Liver (tissue), 8 donors: ENCODE measurements at regions not wholly inside any gene's neighbourhood (a gene's known extent, or its start where the extent isn't known, plus 50 kb on each side); places are given as distances from the start of the nearest gene placed in this dataset.

Experiments used
- DNase-seq: peaks from one replicate; pipeline ENCODE4 v3.0.0-alpha.2; 2017; ENCODE audit warnings: low spot score
- H3K27ac ChIP-seq, 2 donors: one replicate each; pipeline ENCODE4 v1.7.0; 2013; ENCODE audit warnings: inconsistent platforms in 2 of 2, low read length in 2 of 2, control low read depth in 1 of 2, low read depth in 1 of 2, mild to moderate bottlenecking in 1 of 2
- H3K27me3 ChIP-seq, 4 donors: one replicate each; pipeline versions ENCODE4 v1.6.1 to v1.7.0; 2013; ENCODE audit warnings: low read length in 3 of 4, inconsistent platforms in 1 of 4, mild to moderate bottlenecking in 1 of 4, moderate library complexity in 1 of 4; ENCODE audit not compliant: control insufficient read depth in 4 of 4, insufficient read depth in 4 of 4
- H3K36me3 ChIP-seq, 4 donors: one replicate each; pipeline versions ENCODE4 v1.6.1 to v1.7.0; 2013; ENCODE audit warnings: low read length in 3 of 4, mild to moderate bottlenecking in 3 of 4, low read depth in 1 of 4, moderate library complexity in 1 of 4; ENCODE audit not compliant: control insufficient read depth in 4 of 4, insufficient read depth in 3 of 4
- H3K4me1 ChIP-seq, 4 donors: one replicate each; pipeline versions ENCODE4 v1.6.1 to v1.7.0; 2013; ENCODE audit warnings: low read length in 3 of 4, mild to moderate bottlenecking in 3 of 4, moderate library complexity in 1 of 4; ENCODE audit not compliant: control insufficient read depth in 4 of 4, insufficient read depth in 4 of 4
- H3K4me3 ChIP-seq, 3 donors: one replicate each; pipeline versions ENCODE4 v1.6.1 to v1.7.0; 2013; ENCODE audit warnings: low read length in 3 of 3, control low read depth in 1 of 3, low read depth in 1 of 3, mild to moderate bottlenecking in 1 of 3
- H3K9ac ChIP-seq, 2 donors: one replicate each; pipeline ENCODE4 v1.7.0; 2013; ENCODE audit warnings: low read length in 2 of 2, mild to moderate bottlenecking in 2 of 2, moderate library complexity in 2 of 2, control low read depth in 1 of 2, low read depth in 1 of 2
- H3K9me3 ChIP-seq, 4 donors: one replicate each; pipeline versions ENCODE4 v1.6.1 to v1.7.0; 2013; ENCODE audit warnings: low read length in 3 of 4; ENCODE audit not compliant: control insufficient read depth in 4 of 4
- EGR1 ChIP-seq, 2 donors: IDR thresholded peaks; 2 replicates each; pipeline ENCODE4 v1.6.1; 2016 to 2018; ENCODE audit warnings: antibody characterized with exemption in 2 of 2, low read depth in 2 of 2
- FOXA1 ChIP-seq: IDR thresholded peaks from 2 replicates; pipeline ENCODE4 v1.6.1; 2016; ENCODE audit warnings: antibody characterized with exemption
- FOXA2 ChIP-seq: IDR thresholded peaks from 2 replicates; pipeline ENCODE4 v1.6.1; 2016; ENCODE audit warnings: antibody characterized with exemption
- GABPA ChIP-seq, 2 donors: IDR thresholded peaks in 1 of 2; conservative IDR thresholded peaks in 1 of 2; 2 replicates each; pipeline ENCODE4 v1.6.1; 2016; ENCODE audit warnings: antibody characterized with exemption in 2 of 2, mild to moderate bottlenecking in 1 of 2, moderate library complexity in 1 of 2
- HNF4A ChIP-seq, 2 donors: conservative IDR thresholded peaks; 2 replicates each; pipeline ENCODE4 v1.6.1; 2016; ENCODE audit warnings: antibody characterized with exemption in 2 of 2, mild to moderate bottlenecking in 2 of 2
- HNF4G ChIP-seq: IDR thresholded peaks from 2 replicates; pipeline ENCODE4 v1.6.1; 2016; ENCODE audit warnings: antibody characterized with exemption
- NR2F2 ChIP-seq: IDR thresholded peaks from 2 replicates; pipeline ENCODE4 v1.6.1; 2016; ENCODE audit warnings: antibody characterized with exemption
- RAD21 ChIP-seq, 2 donors: IDR thresholded peaks; 2 replicates each; pipeline ENCODE4 v1.6.1; 2016; ENCODE audit warnings: antibody characterized with exemption in 2 of 2, mild to moderate bottlenecking in 2 of 2
- RXRA ChIP-seq, 2 donors: IDR thresholded peaks; 2 replicates each; pipeline ENCODE4 v1.6.1; 2017 to 2018; ENCODE audit warnings: antibody characterized with exemption in 2 of 2, mild to moderate bottlenecking in 1 of 2
- SP1 ChIP-seq: IDR thresholded peaks from 2 replicates; pipeline ENCODE4 v1.6.1; 2018; ENCODE audit warnings: antibody characterized with exemption, mild to moderate bottlenecking
- TAF1 ChIP-seq: conservative IDR thresholded peaks from 2 replicates; pipeline ENCODE4 v1.6.1; 2016; ENCODE audit warnings: antibody characterized with exemption, mild to moderate bottlenecking
- YY1 ChIP-seq: IDR thresholded peaks from 2 replicates; pipeline ENCODE4 v1.6.1; 2016; ENCODE audit warnings: antibody characterized with exemption, mild to moderate bottlenecking
- WGBS: extraction: QIAGEN DNeasy Blood & Tissue Kit; methylation state at CpG from one replicate; pipeline ENCODE4 v1.1.7; 2013; 5-methylcytosine and 5-hydroxymethylcytosine counted together
- TF ChIP-seq, protein P1 (sequence below): fragments of 150-350 bp; IDR thresholded peaks from 2 replicates; pipeline ENCODE4 v1.5.1; 2017; ENCODE audit warnings: improper control_type of control experiment, low read depth, low read length; ENCODE audit not compliant: missing input control
- TF ChIP-seq, protein P2 (sequence below): IDR thresholded peaks from 2 replicates; pipeline ENCODE4 v1.6.1; 2016; ENCODE audit warnings: antibody characterized with exemption
- TF ChIP-seq, protein P3 (sequence below): IDR thresholded peaks from 2 replicates; pipeline ENCODE4 v1.6.1; 2016; ENCODE audit warnings: antibody characterized with exemption
- TF ChIP-seq, protein P4 (sequence below): IDR thresholded peaks from 2 replicates; pipeline ENCODE4 v1.6.1; 2016; ENCODE audit warnings: antibody characterized with exemption
- donor health status: healthy.
- donor health status: healthy.
- donor health status: healthy.
- donor health status: healthy.
- donor health status: healthy.

DNA sequence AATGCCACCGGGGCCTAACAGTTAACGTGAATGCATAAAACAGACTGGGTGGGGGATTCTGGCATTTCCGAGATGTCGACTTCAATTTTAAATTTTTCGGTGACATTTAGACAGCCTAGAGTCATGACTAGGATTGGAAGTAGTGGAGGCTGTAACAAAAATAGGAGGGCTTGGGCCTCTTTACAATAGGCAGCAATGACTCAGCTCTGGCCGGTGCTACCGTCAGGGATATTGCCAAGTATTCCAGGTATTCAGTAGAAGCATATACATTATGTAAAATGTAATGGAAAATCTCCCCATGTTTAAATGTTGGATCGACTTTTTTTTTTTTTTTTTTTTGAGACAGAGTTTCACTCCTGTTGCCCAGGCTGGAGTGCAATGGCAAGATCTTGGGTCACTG lies 136.2 kb upstream of the STMND1 start:
- Histone ChIP-seq H3K36me3 (no peaks in the 10 kb centered on the region), H3K4me1 (peaks cover 0 to 24% (median 17%) of the 10 kb centered on the region in 4 donors), H3K27ac (no peak overlapping the region), H3K27me3 (no peaks in the 10 kb centered on the region), H3K9me3 (no peaks in the 10 kb centered on the region), H3K4me3 (no peak overlapping the region), H3K9ac (no peak overlapping the region)
- no peak for TF ChIP-seq YY1
- no peak for TF ChIP-seq GABPA (IDR thresholded peaks at IDR 0.05 in 1 of 2, conservative IDR thresholded peaks at IDR 0.05 in 1 of 2)
- DNase-seq, result no peak
- 97% methylated on average over 8 of the region's 8 CpGs for WGBS

DNA sequence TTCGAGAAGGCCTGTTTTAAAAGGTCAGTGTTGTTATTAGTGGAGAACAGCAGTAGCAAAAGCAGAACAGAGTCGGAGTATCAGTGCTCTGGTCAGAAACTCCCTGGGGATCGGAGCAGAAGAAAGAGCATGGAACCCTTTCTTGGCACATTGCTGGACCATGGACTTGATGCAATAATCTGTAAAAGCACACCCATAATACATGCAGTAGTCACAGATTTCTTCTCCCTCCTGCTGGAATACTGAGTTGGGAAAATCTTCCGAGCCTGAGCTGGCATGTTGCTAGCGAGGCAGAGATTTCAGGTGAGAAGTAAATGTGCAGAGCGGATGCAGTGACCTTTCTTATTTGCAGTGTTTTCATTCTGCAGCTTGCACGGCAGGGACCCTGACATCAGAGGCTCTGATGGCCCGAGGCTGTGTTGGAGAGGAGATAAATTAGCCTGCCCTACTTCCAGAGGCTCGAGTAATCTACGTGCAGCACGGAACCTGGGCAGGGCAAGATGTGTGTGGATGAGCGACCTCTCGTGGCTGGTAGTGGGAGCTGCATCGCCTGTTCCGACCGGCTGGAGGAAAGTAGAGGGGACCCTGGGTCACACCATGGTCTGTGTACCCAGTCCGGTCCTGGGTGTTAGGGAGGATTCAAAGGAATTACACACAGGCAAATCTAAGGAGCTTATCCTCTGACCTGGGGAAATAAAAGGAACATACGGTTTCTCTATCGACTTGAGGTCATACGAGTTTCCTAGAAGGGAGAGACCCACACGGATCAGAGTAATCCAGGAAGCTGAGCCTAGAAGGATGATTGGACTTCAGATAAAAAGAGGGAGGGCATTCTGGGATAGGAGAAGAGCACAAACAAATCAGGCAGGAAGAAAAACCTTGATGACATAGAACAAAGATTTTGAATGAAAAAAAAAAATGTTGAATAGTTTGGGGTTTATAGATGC lies 137.0 kb upstream of the STMND1 start:
- H3K36me3 ChIP-seq, result no peaks in the 10 kb centered on the region
- peaks cover 0 to 16% (median 10%) of the 10 kb centered on the region in 4 donors for H3K4me1 ChIP-seq
- H3K27ac ChIP-seq, result no peak overlapping the region
- no peaks in the 10 kb centered on the region for H3K27me3 ChIP-seq
- TF ChIP-seq HNF4A (conservative IDR thresholded peaks at IDR 0.05) (peak in 1 of 2 donors; percentile 29), SP1 (no peak), RAD21 (IDR thresholded peaks at IDR 0.05) (peak; percentile 91 to 98), RXRA (IDR thresholded peaks at IDR 0.05) (peak in 1 of 2 donors; percentile 54)
- TF ChIP-seq, protein P1, sequence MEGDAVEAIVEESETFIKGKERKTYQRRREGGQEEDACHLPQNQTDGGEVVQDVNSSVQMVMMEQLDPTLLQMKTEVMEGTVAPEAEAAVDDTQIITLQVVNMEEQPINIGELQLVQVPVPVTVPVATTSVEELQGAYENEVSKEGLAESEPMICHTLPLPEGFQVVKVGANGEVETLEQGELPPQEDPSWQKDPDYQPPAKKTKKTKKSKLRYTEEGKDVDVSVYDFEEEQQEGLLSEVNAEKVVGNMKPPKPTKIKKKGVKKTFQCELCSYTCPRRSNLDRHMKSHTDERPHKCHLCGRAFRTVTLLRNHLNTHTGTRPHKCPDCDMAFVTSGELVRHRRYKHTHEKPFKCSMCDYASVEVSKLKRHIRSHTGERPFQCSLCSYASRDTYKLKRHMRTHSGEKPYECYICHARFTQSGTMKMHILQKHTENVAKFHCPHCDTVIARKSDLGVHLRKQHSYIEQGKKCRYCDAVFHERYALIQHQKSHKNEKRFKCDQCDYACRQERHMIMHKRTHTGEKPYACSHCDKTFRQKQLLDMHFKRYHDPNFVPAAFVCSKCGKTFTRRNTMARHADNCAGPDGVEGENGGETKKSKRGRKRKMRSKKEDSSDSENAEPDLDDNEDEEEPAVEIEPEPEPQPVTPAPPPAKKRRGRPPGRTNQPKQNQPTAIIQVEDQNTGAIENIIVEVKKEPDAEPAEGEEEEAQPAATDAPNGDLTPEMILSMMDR, result peak; percentile 94
- peak overlapping the region in 1 of 2 donors; percentile 49 for H3K9ac ChIP-seq
- peak; percentile 72 for DNase-seq
- no peak overlapping the region for H3K4me3 ChIP-seq
- no peaks in the 10 kb centered on the region for H3K9me3 ChIP-seq
- 26% methylated on average over 21 of the region's 21 CpGs for WGBS

DNA sequence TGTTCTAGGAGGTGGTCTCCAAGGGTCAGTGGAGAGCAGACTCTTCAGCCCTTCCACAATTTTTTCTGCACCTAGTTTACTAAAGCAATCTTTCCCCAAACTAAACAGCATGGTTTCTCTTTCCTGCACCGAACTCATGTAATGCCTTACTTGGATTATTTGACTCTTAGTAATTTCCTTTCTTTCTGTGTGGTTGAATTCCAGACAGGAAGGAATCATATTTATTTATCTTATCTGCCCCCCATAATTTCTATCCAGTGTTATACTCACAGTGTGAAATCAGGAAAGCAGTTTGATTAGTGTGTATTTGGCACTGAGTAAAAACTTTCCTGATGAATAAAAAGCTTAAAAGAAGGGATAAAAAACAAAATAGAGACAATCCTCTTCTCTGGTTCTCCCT lies 140.3 kb upstream of the STMND1 start:
- Histone ChIP-seq H3K36me3 (no peaks in the 10 kb centered on the region), H3K4me3 (no peak overlapping the region)
- TF ChIP-seq EGR1 (IDR thresholded peaks at IDR 0.05; ENCODE audit: low read depth in 2 of 2) (no peak), YY1 (no peak), FOXA2 (no peak), NR2F2 (no peak), SP1 (no peak), HNF4G (no peak), TAF1 (no peak), FOXA1 (no peak), RAD21 (IDR thresholded peaks at IDR 0.05) (no peak), HNF4A (conservative IDR thresholded peaks at IDR 0.05) (no peak), GABPA (IDR thresholded peaks at IDR 0.05 in 1 of 2, conservative IDR thresholded peaks at IDR 0.05 in 1 of 2) (no peak), RXRA (IDR thresholded peaks at IDR 0.05) (no peak)
- TF ChIP-seq, protein P2, sequence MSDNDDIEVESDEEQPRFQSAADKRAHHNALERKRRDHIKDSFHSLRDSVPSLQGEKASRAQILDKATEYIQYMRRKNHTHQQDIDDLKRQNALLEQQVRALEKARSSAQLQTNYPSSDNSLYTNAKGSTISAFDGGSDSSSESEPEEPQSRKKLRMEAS, result no peak
- TF ChIP-seq, protein P1, result no peak
- TF ChIP-seq, protein P3, sequence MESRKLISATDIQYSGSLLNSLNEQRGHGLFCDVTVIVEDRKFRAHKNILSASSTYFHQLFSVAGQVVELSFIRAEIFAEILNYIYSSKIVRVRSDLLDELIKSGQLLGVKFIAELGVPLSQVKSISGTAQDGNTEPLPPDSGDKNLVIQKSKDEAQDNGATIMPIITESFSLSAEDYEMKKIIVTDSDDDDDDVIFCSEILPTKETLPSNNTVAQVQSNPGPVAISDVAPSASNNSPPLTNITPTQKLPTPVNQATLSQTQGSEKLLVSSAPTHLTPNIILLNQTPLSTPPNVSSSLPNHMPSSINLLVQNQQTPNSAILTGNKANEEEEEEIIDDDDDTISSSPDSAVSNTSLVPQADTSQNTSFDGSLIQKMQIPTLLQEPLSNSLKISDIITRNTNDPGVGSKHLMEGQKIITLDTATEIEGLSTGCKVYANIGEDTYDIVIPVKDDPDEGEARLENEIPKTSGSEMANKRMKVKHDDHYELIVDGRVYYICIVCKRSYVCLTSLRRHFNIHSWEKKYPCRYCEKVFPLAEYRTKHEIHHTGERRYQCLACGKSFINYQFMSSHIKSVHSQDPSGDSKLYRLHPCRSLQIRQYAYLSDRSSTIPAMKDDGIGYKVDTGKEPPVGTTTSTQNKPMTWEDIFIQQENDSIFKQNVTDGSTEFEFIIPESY, result no peak
- TF ChIP-seq, protein P4, sequence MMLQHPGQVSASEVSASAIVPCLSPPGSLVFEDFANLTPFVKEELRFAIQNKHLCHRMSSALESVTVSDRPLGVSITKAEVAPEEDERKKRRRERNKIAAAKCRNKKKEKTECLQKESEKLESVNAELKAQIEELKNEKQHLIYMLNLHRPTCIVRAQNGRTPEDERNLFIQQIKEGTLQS, result no peak

More for the DNA sequence above, 140.3 kb upstream of the STMND1 start:
- no peak overlapping the region for H3K27ac ChIP-seq
- H3K9ac ChIP-seq, result no peak overlapping the region
- no peaks in the 10 kb centered on the region for H3K9me3 ChIP-seq
- H3K4me1 ChIP-seq, result peaks cover 0 to 14% (median 8%) of the 10 kb centered on the region in 4 donors
- no peaks in the 10 kb centered on the region for H3K27me3 ChIP-seq
- 69% methylated on average over 1 of the region's 1 CpG for WGBS
- no peak for DNase-seq
